Thymus (tissue), 11 donors: ENCODE measurements at regions not wholly inside any gene's neighbourhood (a gene's known extent, or its start where the extent isn't known, plus 50 kb on each side); places are given as distances from the start of the nearest gene placed in this dataset.

Source experiments
- DNase-seq, 9 donors: peaks; one replicate each; pipeline ENCODE4 v3.0.0-alpha.2; 2013; ENCODE audit warnings: low spot score in 9 of 9, low read depth in 6 of 9, missing footprints in 1 of 9
- H3K27ac ChIP-seq, 2 donors: one replicate each; pipeline ENCODE4 v1.5.1; 2013; ENCODE audit warnings: control low read depth in 1 of 2, low read depth in 1 of 2, low read length in 1 of 2, mild to moderate bottlenecking in 1 of 2, moderate library complexity in 1 of 2
- H3K27me3 ChIP-seq, 2 donors: one replicate each; pipeline ENCODE4 v1.5.1; 2013; ENCODE audit warnings: low read length in 1 of 2; ENCODE audit not compliant: control insufficient read depth in 2 of 2, insufficient read depth in 1 of 2
- H3K36me3 ChIP-seq, 2 donors: one replicate each; pipeline ENCODE4 v1.5.1; 2013; ENCODE audit warnings: low read length in 1 of 2, mild to moderate bottlenecking in 1 of 2, moderate library complexity in 1 of 2; ENCODE audit not compliant: control insufficient read depth in 2 of 2, insufficient read depth in 2 of 2
- H3K4me1 ChIP-seq, 2 donors: one replicate each; pipeline ENCODE4 v1.5.1; 2013; ENCODE audit warnings: low read length in 2 of 2; ENCODE audit not compliant: control insufficient read depth in 2 of 2, insufficient read depth in 2 of 2
- H3K4me3 ChIP-seq, 2 donors: one replicate each; pipeline ENCODE4 v1.5.1; 2013; ENCODE audit warnings: low read length in 2 of 2, control low read depth in 1 of 2, mild to moderate bottlenecking in 1 of 2
- H3K9me3 ChIP-seq, 2 donors: one replicate each; pipeline ENCODE4 v1.5.1; 2013; ENCODE audit warnings: low read length in 1 of 2, mild to moderate bottlenecking in 1 of 2; ENCODE audit not compliant: control insufficient read depth in 2 of 2, insufficient read depth in 1 of 2
- WGBS: extraction: QIAGEN DNeasy Blood & Tissue Kit; methylation state at CpG from one replicate; pipeline ENCODE4 v1.1.7; 2013; 5-methylcytosine and 5-hydroxymethylcytosine counted together
- donor health status: healthy.

DNA sequence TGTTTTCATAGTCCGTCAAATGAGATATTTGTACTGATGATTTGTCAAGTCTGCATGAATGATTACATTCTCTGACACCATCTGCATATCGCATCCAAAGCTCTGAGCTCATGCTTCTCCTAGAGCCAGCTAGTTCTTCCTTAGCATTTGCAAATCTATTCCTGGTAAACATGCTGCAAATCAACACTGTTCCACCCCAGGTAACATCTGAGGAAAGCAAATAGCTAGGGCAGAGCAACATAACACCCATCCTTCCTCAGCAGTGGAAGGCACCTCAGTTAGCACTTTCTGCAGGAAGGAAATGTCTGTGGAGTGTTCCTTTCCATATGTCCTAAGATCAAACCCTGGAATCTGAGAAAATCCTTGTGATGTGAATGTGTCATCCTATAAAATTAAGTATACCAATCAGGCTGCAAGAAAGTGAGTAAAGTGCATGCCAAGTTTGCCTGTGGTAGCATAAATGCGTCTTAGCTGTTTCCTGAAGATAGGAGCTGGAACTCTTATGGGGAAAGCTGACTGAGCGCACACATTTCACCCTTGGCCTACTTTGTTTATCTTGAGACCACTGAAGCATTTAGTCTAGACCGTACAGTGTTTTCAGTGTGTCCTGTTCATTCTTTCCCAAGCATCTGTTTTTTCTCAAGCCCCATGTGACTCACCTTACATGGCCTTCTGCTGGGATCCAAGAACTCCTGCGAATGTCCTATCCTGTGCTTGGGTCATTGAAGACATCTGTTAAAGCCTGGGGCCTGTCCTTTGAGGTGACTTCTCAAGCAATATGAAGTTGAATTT, 50.9 kb upstream of the STARD4 start:
- H3K27me3 ChIP-seq, result no peaks in the 10 kb centered on the region
- no peak overlapping the region for H3K27ac ChIP-seq
- DNase-seq, result no peak
- WGBS, result 87% methylated on average over 6 of the region's 6 CpGs
- no peaks in the 10 kb centered on the region for H3K4me1 ChIP-seq
- H3K9me3 ChIP-seq, result no peaks in the 10 kb centered on the region
- H3K4me3 ChIP-seq, result no peak overlapping the region
- no peaks in the 10 kb centered on the region for H3K36me3 ChIP-seq

GRCh38 chr5:111562561-111562960, 50.2 kb upstream of the STARD4 start:
- H3K27ac ChIP-seq, result no peak overlapping the region
- 93% methylated on average over 3 of the region's 3 CpGs for WGBS
- no peak overlapping the region for H3K4me3 ChIP-seq
- H3K9me3 ChIP-seq, result no peaks in the 10 kb centered on the region
- H3K27me3 ChIP-seq, result no peaks in the 10 kb centered on the region
- no peaks in the 10 kb centered on the region for H3K36me3 ChIP-seq
- no peak for DNase-seq
- no peaks in the 10 kb centered on the region for H3K4me1 ChIP-seq
